GM13976 (cell line): ENCODE measurements at regions not wholly inside any gene's neighbourhood (a gene's known extent, or its start where the extent isn't known, plus 50 kb on each side); places are given as distances from the start of the nearest gene placed in this dataset.

Experiments
- DNase-seq: peaks from one replicate; pipeline ENCODE4 v3.0.0; 2012; ENCODE audit warnings: low spot score
- in situ Hi-C: fragments of 300-500 bp; cut with MboI; formaldehyde crosslinking; loops from one replicate; pipeline ENCODE4 v1.12.0; 2022; ENCODE audit warnings: low sequenced_read_pairs, mixed read lengths, inconsistent platforms; ENCODE audit not compliant: unreplicated experiment
- TF ChIP-seq, protein P1 (sequence below): IDR thresholded peaks from 2 replicates; pipeline ENCODE4 v1.5.1; 2012; ENCODE audit warnings: borderline replicate concordance, mild to moderate bottlenecking; ENCODE audit not compliant: insufficient read depth; ENCODE audit errors: extremely low read depth, missing control alignments, control extremely low read depth

DNA sequence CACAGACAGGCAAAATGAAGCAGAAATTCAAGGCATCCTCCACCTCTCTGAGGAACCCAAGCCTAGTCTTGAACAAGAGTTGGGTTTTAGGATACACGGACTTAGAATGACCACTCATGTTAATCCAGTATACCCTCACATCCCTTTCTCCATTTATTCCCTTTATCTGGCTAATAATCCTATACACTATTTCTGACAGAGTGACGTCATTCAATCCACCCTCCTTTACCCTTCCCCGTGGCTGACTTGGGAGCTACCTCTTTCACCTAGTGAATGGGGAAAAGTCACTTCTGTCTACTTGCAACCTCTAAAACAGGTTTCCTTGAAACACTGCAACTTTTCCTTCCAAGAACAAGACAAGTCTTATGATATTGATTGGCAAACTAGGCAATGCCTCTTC lies 52.8 kb upstream of the PARVA start:
- DNase-seq, result no peak
- in situ Hi-C loops, result no loop called here

More for the DNA sequence above, 52.8 kb upstream of the PARVA start:
- TF ChIP-seq, protein P1, sequence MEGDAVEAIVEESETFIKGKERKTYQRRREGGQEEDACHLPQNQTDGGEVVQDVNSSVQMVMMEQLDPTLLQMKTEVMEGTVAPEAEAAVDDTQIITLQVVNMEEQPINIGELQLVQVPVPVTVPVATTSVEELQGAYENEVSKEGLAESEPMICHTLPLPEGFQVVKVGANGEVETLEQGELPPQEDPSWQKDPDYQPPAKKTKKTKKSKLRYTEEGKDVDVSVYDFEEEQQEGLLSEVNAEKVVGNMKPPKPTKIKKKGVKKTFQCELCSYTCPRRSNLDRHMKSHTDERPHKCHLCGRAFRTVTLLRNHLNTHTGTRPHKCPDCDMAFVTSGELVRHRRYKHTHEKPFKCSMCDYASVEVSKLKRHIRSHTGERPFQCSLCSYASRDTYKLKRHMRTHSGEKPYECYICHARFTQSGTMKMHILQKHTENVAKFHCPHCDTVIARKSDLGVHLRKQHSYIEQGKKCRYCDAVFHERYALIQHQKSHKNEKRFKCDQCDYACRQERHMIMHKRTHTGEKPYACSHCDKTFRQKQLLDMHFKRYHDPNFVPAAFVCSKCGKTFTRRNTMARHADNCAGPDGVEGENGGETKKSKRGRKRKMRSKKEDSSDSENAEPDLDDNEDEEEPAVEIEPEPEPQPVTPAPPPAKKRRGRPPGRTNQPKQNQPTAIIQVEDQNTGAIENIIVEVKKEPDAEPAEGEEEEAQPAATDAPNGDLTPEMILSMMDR, result no peak
